Esophagus muscularis mucosa (tissue), 4 donors: ENCODE measurements at regions not wholly inside any gene's neighbourhood (a gene's known extent, or its start where the extent isn't known, plus 50 kb on each side); places are given as distances from the start of the nearest gene placed in this dataset.

Experiments
- EP300 ChIP-seq: sonication (generic); formaldehyde crosslinking; IDR thresholded peaks from one replicate; pipeline ENCODE4 v1.6.1; 2017; ENCODE audit warnings: antibody characterized with exemption
- POLR2A ChIP-seq: fragments of 450-650 bp; IDR thresholded peaks from one replicate; pipeline ENCODE4 v1.6.1; 2017; ENCODE audit warnings: antibody characterized with exemption, moderate library complexity, mild to moderate bottlenecking, low read depth
- TF ChIP-seq, protein P1 (sequence below), 3 experiments: fragments of 200-600 bp in 2 of 3; fragments of 450-650 bp in 1 of 3; sonication (generic) in 2 of 3; IDR thresholded peaks; one replicate each; pipeline ENCODE4 v1.5.1; 2017 to 2019; ENCODE audit warnings: antibody characterized with exemption in 3 of 3, mild to moderate bottlenecking in 2 of 3, moderate library complexity in 1 of 3

DNA sequence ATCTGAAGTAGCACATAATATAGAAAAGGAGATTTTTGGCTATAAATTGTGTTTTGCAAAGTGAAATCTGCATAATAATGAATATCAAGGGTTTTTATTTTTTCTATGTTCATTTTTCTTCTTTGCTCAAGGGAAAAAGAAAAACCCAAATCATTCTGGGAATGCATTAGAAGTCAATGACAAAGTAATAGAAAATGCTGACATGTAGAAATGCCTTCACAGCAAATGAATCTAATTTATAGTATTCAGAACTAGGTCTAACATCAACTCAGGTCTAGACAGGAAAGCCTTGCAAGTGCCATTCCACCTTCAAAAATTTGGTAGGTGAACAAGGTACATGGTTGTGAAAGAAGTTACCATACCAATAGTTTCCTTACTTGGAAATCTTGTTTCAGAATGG, 831.5 kb upstream of the CELF4 start:
- TF ChIP-seq, protein P1, sequence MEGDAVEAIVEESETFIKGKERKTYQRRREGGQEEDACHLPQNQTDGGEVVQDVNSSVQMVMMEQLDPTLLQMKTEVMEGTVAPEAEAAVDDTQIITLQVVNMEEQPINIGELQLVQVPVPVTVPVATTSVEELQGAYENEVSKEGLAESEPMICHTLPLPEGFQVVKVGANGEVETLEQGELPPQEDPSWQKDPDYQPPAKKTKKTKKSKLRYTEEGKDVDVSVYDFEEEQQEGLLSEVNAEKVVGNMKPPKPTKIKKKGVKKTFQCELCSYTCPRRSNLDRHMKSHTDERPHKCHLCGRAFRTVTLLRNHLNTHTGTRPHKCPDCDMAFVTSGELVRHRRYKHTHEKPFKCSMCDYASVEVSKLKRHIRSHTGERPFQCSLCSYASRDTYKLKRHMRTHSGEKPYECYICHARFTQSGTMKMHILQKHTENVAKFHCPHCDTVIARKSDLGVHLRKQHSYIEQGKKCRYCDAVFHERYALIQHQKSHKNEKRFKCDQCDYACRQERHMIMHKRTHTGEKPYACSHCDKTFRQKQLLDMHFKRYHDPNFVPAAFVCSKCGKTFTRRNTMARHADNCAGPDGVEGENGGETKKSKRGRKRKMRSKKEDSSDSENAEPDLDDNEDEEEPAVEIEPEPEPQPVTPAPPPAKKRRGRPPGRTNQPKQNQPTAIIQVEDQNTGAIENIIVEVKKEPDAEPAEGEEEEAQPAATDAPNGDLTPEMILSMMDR (IDR thresholded peaks at IDR 0.05), result no peak
- TF ChIP-seq EP300, result no peak
- TF ChIP-seq POLR2A, result no peak
